ENCODE measurements at regions not wholly inside any gene's neighbourhood (a gene's known extent, or its start where the extent isn't known, plus 50 kb on each side); places are given as distances from the start of the nearest gene placed in this dataset.

DNA sequence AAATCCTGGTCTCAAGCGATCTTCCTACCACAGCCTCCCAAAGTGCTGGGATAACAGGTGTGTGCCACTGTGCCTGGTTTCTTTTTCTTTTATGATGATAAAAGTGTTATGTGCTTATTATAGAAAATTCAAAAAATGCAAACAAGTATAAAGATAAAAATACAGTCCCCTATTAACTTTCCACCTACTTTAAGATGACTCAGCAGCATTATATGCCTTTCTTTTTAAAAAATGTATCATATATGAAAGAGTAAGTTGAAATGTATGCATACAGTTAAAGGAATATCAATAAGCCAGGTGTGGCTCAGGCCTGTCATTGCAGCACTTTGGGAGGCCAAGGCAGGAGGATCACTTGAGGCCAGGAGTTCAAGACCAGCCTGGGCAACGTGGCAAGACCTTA is 216.9 kb upstream of the GALNT17 start:
- no peak for TF ChIP-seq EZH2phosphoT487 (IDR thresholded peaks at IDR 0.05; ENCODE audit: low read length)
- TF ChIP-seq, protein P1, sequence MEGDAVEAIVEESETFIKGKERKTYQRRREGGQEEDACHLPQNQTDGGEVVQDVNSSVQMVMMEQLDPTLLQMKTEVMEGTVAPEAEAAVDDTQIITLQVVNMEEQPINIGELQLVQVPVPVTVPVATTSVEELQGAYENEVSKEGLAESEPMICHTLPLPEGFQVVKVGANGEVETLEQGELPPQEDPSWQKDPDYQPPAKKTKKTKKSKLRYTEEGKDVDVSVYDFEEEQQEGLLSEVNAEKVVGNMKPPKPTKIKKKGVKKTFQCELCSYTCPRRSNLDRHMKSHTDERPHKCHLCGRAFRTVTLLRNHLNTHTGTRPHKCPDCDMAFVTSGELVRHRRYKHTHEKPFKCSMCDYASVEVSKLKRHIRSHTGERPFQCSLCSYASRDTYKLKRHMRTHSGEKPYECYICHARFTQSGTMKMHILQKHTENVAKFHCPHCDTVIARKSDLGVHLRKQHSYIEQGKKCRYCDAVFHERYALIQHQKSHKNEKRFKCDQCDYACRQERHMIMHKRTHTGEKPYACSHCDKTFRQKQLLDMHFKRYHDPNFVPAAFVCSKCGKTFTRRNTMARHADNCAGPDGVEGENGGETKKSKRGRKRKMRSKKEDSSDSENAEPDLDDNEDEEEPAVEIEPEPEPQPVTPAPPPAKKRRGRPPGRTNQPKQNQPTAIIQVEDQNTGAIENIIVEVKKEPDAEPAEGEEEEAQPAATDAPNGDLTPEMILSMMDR (IDR thresholded peaks at IDR 0.05; ENCODE audit: low read length): no peak

Measured in MM.1S (cell line).